ENCODE measurements at regions not wholly inside any gene's neighbourhood (a gene's known extent, or its start where the extent isn't known, plus 50 kb on each side); places are given as distances from the start of the nearest gene placed in this dataset.

DNA sequence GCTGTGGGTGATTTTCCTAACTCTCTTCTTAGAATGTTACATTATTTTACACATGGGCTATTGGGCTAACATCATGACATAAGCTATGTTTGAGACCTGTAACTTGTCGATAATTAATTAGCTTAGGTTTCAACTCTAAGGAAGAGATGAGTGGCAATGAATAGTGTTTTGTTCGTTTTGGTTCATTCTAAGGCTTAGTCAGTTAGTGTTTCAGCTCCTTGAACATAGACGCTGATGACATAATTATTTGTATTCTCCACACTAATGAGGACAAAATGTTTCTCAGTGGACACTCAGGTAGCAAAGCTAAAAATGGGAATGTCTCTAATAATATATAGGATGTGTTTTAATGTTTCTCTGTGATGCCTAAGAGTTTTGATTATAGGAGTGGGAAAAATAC lies 401.9 kb downstream of the GATA3 start:
- Histone ChIP-seq H3K4me3 (no peak overlapping the region), H3K36me3 (no peaks in the 10 kb centered on the region), H3K4me1 (no peaks in the 10 kb centered on the region), H3K27me3 (no peaks in the 10 kb centered on the region), H3K9me3 (peaks cover 0 to 10% of the 10 kb centered on the region in 2 donors), H3K27ac (no peak overlapping the region)
- TF ChIP-seq, protein P1, sequence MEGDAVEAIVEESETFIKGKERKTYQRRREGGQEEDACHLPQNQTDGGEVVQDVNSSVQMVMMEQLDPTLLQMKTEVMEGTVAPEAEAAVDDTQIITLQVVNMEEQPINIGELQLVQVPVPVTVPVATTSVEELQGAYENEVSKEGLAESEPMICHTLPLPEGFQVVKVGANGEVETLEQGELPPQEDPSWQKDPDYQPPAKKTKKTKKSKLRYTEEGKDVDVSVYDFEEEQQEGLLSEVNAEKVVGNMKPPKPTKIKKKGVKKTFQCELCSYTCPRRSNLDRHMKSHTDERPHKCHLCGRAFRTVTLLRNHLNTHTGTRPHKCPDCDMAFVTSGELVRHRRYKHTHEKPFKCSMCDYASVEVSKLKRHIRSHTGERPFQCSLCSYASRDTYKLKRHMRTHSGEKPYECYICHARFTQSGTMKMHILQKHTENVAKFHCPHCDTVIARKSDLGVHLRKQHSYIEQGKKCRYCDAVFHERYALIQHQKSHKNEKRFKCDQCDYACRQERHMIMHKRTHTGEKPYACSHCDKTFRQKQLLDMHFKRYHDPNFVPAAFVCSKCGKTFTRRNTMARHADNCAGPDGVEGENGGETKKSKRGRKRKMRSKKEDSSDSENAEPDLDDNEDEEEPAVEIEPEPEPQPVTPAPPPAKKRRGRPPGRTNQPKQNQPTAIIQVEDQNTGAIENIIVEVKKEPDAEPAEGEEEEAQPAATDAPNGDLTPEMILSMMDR (IDR thresholded peaks at IDR 0.05), result no peak
- no peak for DNase-seq (ENCODE audit: low spot score)

DNA sequence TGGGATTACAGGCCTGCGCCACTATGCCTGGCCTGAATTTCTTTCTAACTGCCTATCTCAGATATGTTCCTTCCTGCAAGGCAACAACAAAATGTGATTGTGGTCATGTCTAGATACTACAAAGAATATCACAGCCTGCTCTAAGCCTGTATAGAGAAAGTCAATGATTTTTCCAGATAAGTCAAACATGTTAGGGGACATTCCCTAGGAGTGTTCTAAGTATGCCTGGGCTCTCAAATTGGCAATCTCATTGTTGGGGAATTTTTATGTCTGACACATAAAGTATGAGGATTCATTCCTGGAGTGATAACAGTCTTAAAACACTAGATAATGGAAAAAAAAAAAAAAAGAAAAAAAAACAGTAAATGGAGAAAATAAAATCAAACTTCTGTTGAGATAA lies 406.1 kb downstream of the GATA3 start:
- Histone ChIP-seq H3K4me3 (no peak overlapping the region), H3K27me3 (no peaks in the 10 kb centered on the region), H3K36me3 (no peaks in the 10 kb centered on the region), H3K4me1 (no peaks in the 10 kb centered on the region), H3K9me3 (peaks cover 0 to 10% of the 10 kb centered on the region in 2 donors), H3K27ac (no peak overlapping the region)
- no peak for DNase-seq (ENCODE audit: low spot score)
- TF ChIP-seq, protein P1 (IDR thresholded peaks at IDR 0.05), result no peak

DNA sequence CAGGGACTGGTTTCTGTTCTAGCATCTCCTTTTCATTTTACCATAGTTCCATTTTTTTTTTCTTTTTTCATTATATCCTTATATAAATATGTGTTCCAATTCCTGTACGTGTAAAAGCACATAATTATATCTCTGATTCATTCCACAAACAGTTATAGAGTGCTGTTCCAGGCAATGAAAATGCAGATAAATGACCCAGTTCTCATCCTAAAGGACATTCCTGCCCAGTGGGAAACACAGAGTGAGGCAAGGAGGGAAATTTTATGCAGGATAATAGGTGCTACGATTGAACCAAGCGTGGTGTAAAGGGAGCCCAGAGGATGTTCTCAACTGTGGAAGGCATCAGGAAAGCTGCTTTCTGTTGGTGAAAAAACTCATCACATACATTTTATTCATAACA lies 408.1 kb downstream of the GATA3 start:
- Histone ChIP-seq H3K36me3 (no peaks in the 10 kb centered on the region), H3K4me1 (no peaks in the 10 kb centered on the region), H3K27me3 (no peaks in the 10 kb centered on the region), H3K9me3 (peaks cover 0 to 7% of the 10 kb centered on the region in 2 donors), H3K4me3 (no peak overlapping the region), H3K27ac (no peak overlapping the region)
- DNase-seq (ENCODE audit: low spot score), result no peak
- TF ChIP-seq, protein P1 (IDR thresholded peaks at IDR 0.05), result no peak

DNA sequence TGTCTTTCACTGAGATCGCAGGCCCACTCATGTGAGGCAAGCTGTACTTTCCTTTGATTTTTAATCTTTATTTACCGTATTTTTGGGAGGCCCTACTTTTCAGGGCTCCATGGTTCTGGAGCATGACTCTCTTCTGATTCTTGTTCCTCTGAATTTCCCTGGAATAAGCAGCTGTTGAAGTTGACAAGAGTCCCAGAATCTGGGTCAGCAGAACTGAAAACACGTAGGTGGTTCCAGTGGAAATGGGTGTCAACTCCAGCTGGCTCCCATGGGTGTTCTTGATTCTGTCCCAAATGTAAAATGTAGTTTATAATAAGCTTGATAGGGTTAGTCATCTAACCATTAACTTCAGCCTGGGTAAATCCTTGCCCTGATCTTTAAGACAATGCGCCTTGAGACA lies 409.4 kb downstream of the GATA3 start:
- Histone ChIP-seq H3K27ac (no peak overlapping the region), H3K4me1 (no peaks in the 10 kb centered on the region), H3K9me3 (no peaks in the 10 kb centered on the region), H3K4me3 (no peak overlapping the region), H3K27me3 (no peaks in the 10 kb centered on the region), H3K36me3 (no peaks in the 10 kb centered on the region)
- DNase-seq (ENCODE audit: low spot score), result no peak
- TF ChIP-seq, protein P1 (IDR thresholded peaks at IDR 0.05), result no peak

DNA sequence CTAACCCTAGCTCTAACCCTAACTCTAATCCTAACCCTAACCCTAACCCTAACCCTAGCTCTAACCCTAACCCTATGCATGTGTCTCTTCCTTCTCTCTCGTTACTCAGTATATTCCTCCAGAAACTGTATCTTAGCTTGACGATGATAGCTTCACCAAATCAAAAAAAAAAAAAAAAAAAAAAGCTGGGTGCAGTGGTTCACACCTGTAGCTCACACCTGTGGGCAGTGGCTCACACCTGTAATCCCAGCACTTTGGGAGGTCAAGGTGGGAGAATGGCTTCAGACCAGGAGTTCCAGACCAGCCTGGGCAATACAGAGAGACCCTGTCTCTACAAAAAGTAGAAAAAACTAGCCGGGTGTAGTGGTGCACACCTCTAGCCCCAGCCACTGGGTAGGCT lies 414.0 kb downstream of the GATA3 start:
- no peaks in the 10 kb centered on the region for H3K36me3 ChIP-seq
- H3K4me1 ChIP-seq, result no peaks in the 10 kb centered on the region
- TF ChIP-seq, protein P1 (IDR thresholded peaks at IDR 0.05), result no peak
- H3K27me3 ChIP-seq, result no peaks in the 10 kb centered on the region
- H3K9me3 ChIP-seq, result no peaks in the 10 kb centered on the region
- H3K4me3 ChIP-seq, result no peak overlapping the region
- no peak for DNase-seq (ENCODE audit: low spot score)
- H3K27ac ChIP-seq, result no peak overlapping the region

DNA sequence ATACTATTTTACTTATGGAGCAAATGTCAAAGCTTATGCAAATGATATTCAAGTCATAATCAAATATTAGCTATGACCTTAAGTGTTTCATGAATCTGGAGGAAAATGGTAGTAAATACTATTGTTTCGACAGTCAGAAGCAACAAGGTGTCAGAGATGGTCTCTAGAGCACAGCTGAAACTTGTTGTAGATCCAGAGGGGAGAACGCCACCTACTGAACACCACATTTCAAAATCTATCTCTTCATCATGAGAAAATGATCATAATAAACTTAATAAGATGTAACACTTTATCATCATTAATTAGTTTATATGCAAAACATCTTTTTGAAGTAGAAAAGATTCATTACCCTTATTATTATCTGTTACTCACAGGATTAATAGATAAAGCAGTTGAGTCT lies 418.7 kb downstream of the GATA3 start:
- no peaks in the 10 kb centered on the region for H3K27me3 ChIP-seq
- H3K4me3 ChIP-seq, result no peak overlapping the region
- peaks cover 0 to 12% of the 10 kb centered on the region in 2 donors for H3K9me3 ChIP-seq
- H3K4me1 ChIP-seq, result no peaks in the 10 kb centered on the region
- DNase-seq (ENCODE audit: low spot score), result no peak
- TF ChIP-seq, protein P1 (IDR thresholded peaks at IDR 0.05), result peak in 1 of 2 donors; percentile 28
- H3K27ac ChIP-seq, result no peak overlapping the region
- H3K36me3 ChIP-seq, result no peaks in the 10 kb centered on the region

Measured in right atrium auricular region (tissue), 2 donors.